Keratinocyte (primary cell): ENCODE measurements at regions not wholly inside any gene's neighbourhood (a gene's known extent, or its start where the extent isn't known, plus 50 kb on each side); places are given as distances from the start of the nearest gene placed in this dataset.

Experiments
- CTCF ChIP-seq, 3 experiments: IDR thresholded peaks in 1 of 3; conservative IDR thresholded peaks in 1 of 3; optimal IDR thresholded peaks in 1 of 3; 2 replicates in 2 of 3; 3 replicates in 1 of 3; pipeline versions ENCODE3 to v1.5.1; 2011; ENCODE audit warnings: low read length in 3 of 3, mild to moderate bottlenecking in 3 of 3, moderate library complexity in 2 of 3, control low read depth in 1 of 3, inconsistent platforms in 1 of 3; ENCODE audit not compliant: insufficient read depth in 2 of 3; ENCODE audit errors: extremely low read depth in 1 of 3
- EZH2 ChIP-seq: IDR thresholded peaks from one replicate; pipeline ENCODE4 v1.6.1; 2012; ENCODE audit warnings: inconsistent platforms, mild to moderate bottlenecking, low read length, moderate library complexity

GRCh38 chr3:64956711-64957325, 269.0 kb upstream of the ADAMTS9 start:
- no peak for TF ChIP-seq CTCF (optimal IDR thresholded peaks at IDR 0.05 in 1 of 3, IDR thresholded peaks at IDR 0.05 in 1 of 3, conservative IDR thresholded peaks at IDR 0.05 in 1 of 3; ENCODE audit: extremely low read depth in 1 of 3, insufficient read depth in 2 of 3, low read length in 3 of 3)
- TF ChIP-seq EZH2 = no peak
